ENCODE measurements at regions not wholly inside any gene's neighbourhood (a gene's known extent, or its start where the extent isn't known, plus 50 kb on each side); places are given as distances from the start of the nearest gene placed in this dataset.

DNA sequence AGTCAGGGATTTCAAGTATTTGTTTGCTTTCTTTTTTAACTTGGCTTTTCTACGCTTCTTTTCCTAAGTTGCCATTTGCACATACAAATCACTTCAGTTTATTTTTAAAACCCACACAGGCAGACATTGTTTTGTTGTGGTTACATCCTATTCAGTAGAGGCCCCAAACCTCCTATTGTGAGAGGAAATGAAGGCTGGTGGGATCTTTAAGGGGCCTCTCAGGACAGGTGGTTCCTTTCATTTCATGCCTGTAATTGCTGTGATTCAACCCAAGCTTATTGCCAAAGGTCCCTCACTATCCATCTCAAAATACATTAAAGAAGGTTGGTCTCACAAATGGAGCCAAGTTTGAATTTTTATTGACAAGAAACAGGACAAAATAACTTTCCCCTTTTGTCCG, 257.1 kb downstream of the ADAMTS20 start:
- no peaks in the 10 kb centered on the region for H3K4me1 ChIP-seq (ENCODE audit: control insufficient read depth in 1 of 2, insufficient read depth in 2 of 2, low read length in 2 of 2)
- H3K4me2 ChIP-seq (replicated peaks; ENCODE audit: extremely low read depth, low read length, poor library complexity, severe bottlenecking): no peak overlapping the region
- Mint-ChIP-seq H3K4me1 (no peaks in the 10 kb centered on the region), H3K27ac (no peak overlapping the region), H3K36me3 (no peaks in the 10 kb centered on the region), H3K9me3 (peaks cover 0 to 9% (median 4%) of the 10 kb centered on the region in 7 donors), H3K27me3 (ENCODE audit: low read depth in 3 of 3) (peaks cover 0 to 1% (median 0%) of the 10 kb centered on the region in 3 donors), H3K4me3 (no peak overlapping the region)
- H3K36me3 ChIP-seq (replicated peaks in 1 of 2; ENCODE audit: control insufficient read depth in 1 of 2, insufficient read depth in 2 of 2, low read length in 2 of 2): no peaks in the 10 kb centered on the region
- 82% methylated on average over 1 of the region's 2 CpGs for WGBS (ENCODE audit: insufficient coverage)
- no peaks in the 10 kb centered on the region for H4K20me1 ChIP-seq (ENCODE audit: insufficient read depth, low read length)
- TF ChIP-seq, protein P1, sequence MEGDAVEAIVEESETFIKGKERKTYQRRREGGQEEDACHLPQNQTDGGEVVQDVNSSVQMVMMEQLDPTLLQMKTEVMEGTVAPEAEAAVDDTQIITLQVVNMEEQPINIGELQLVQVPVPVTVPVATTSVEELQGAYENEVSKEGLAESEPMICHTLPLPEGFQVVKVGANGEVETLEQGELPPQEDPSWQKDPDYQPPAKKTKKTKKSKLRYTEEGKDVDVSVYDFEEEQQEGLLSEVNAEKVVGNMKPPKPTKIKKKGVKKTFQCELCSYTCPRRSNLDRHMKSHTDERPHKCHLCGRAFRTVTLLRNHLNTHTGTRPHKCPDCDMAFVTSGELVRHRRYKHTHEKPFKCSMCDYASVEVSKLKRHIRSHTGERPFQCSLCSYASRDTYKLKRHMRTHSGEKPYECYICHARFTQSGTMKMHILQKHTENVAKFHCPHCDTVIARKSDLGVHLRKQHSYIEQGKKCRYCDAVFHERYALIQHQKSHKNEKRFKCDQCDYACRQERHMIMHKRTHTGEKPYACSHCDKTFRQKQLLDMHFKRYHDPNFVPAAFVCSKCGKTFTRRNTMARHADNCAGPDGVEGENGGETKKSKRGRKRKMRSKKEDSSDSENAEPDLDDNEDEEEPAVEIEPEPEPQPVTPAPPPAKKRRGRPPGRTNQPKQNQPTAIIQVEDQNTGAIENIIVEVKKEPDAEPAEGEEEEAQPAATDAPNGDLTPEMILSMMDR (IDR thresholded peaks at IDR 0.05): no peak
- intact Hi-C loops (cut with micrococcal nuclease): no loop called here
- H3K4me3 ChIP-seq (replicated peaks in 1 of 3; ENCODE audit: low read depth in 2 of 3, low read length in 3 of 3): no peak overlapping the region
- H3K27me3 ChIP-seq (ENCODE audit: control insufficient read depth in 2 of 2, insufficient read depth in 2 of 2, low read length in 2 of 2): no peaks in the 10 kb centered on the region
- no peak for DNase-seq
- H3K27ac ChIP-seq (ENCODE audit: low read depth in 1 of 2, low read length in 2 of 2): no peak overlapping the region
- H3K9me3 ChIP-seq (replicated peaks in 1 of 2; ENCODE audit: control insufficient read depth in 1 of 2, insufficient read depth in 1 of 2, low read length in 2 of 2): no peaks in the 10 kb centered on the region
- no peak overlapping the region for H2AFZ ChIP-seq (ENCODE audit: insufficient read depth, low read depth, low read length, poor library complexity, severe bottlenecking)
- H3K9ac ChIP-seq (ENCODE audit: insufficient read depth, low read length, poor library complexity, severe bottlenecking): no peak overlapping the region
- H3K79me2 ChIP-seq (ENCODE audit: insufficient read depth, low read length): no peaks in the 10 kb centered on the region

DNA sequence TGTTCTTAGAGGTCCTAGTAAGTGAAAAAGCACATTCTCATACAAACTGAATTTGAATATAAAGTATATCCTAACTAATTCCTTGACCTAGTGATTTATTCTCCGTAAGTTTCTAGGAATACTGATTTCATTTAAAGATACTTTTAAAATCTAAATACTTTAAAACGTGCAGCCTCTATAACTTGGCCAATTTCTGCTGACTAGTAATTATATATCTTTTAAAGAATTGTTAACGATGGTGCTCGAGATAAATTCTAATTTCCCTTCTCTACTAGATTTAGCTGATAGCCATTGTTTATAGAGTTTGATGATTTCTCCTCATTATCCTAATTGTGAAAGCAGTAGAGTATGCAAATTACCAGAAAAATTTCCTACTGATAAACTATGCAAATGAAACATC, 257.9 kb downstream of the ADAMTS20 start:
- H3K4me2 ChIP-seq (replicated peaks; ENCODE audit: extremely low read depth, low read length, poor library complexity, severe bottlenecking): no peak overlapping the region
- H3K4me1 ChIP-seq (ENCODE audit: control insufficient read depth in 1 of 2, insufficient read depth in 2 of 2, low read length in 2 of 2): no peaks in the 10 kb centered on the region
- DNase-seq: no peak
- H3K79me2 ChIP-seq (ENCODE audit: insufficient read depth, low read length): no peaks in the 10 kb centered on the region
- Mint-ChIP-seq H3K4me3 (no peak overlapping the region), H3K9me3 (peaks cover 0 to 5% (median 3%) of the 10 kb centered on the region in 7 donors), H3K27me3 (ENCODE audit: low read depth in 3 of 3) (peaks cover 0 to 1% (median 0%) of the 10 kb centered on the region in 3 donors), H3K36me3 (no peaks in the 10 kb centered on the region), H3K27ac (no peak overlapping the region), H3K4me1 (no peaks in the 10 kb centered on the region)
- H3K27me3 ChIP-seq (ENCODE audit: control insufficient read depth in 2 of 2, insufficient read depth in 2 of 2, low read length in 2 of 2): no peaks in the 10 kb centered on the region
- intact Hi-C loops (cut with micrococcal nuclease): no loop called here
- TF ChIP-seq, protein P1 (IDR thresholded peaks at IDR 0.05): no peak
- H3K4me3 ChIP-seq (replicated peaks in 1 of 3; ENCODE audit: low read depth in 2 of 3, low read length in 3 of 3): no peak overlapping the region
- H3K9me3 ChIP-seq (replicated peaks in 1 of 2; ENCODE audit: control insufficient read depth in 1 of 2, insufficient read depth in 1 of 2, low read length in 2 of 2): no peaks in the 10 kb centered on the region
- no peak overlapping the region for H3K27ac ChIP-seq (ENCODE audit: low read depth in 1 of 2, low read length in 2 of 2)
- H3K9ac ChIP-seq (ENCODE audit: insufficient read depth, low read length, poor library complexity, severe bottlenecking): no peak overlapping the region
- no peaks in the 10 kb centered on the region for H3K36me3 ChIP-seq (replicated peaks in 1 of 2; ENCODE audit: control insufficient read depth in 1 of 2, insufficient read depth in 2 of 2, low read length in 2 of 2)
- no CpG with 5 or more reads among the region's 4 CpGs for WGBS (ENCODE audit: insufficient coverage)
- no peaks in the 10 kb centered on the region for H4K20me1 ChIP-seq (ENCODE audit: insufficient read depth, low read length)
- H2AFZ ChIP-seq (ENCODE audit: insufficient read depth, low read depth, low read length, poor library complexity, severe bottlenecking): no peak overlapping the region
